ENCODE measurements at regions not wholly inside any gene's neighbourhood (a gene's known extent, or its start where the extent isn't known, plus 50 kb on each side); places are given as distances from the start of the nearest gene placed in this dataset.

DNA sequence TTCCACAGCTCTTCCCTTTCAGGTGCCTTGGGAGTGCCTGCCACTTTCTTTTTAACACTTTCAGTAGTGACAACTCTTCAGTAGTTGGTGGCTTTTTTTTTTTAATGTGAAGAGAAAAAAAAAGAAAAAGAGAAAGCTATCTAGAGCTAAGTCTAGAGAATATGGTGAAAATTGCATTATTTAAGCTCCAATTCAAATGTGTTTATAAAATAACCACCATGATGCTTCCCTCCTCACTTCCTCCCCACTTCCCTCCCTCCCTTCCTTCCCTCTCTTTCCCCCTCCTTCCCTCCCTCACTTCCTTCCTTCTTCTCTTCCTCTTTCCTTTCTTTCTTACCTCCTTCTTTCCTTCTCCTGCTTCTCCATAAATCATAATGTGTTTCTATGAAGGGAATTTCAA is 456.7 kb upstream of the ACTBL2 start:
- no peak overlapping the region for H3K4me3 ChIP-seq (ENCODE audit: low read length)
- BruUV-seq (replicated peaks), result no TSS peak
- no peaks in the 10 kb centered on the region for H3K27me3 ChIP-seq (ENCODE audit: low read length)
- H3F3A ChIP-seq (ENCODE audit: low read length, unreplicated experiment), result no peaks in the 10 kb centered on the region
- ChIA-PET CTCF (no interaction called here), POLR2A (ENCODE audit: unreplicated experiment) (no interaction called here)
- DNase-seq (no peak), ATAC-seq (no peak)
- no peaks in the 10 kb centered on the region for H3K79me2 ChIP-seq (ENCODE audit: low read length)
- intact Hi-C loops (cut with micrococcal nuclease), result no loop called here
- TF ChIP-seq EZH2 (IDR thresholded peaks at IDR 0.05; ENCODE audit: low read length, unreplicated experiment), result no peak
- no peak for TF ChIP-seq EZH2phosphoT487 (IDR thresholded peaks at IDR 0.05; ENCODE audit: borderline replicate concordance, low read length)
- TF ChIP-seq, protein P1, sequence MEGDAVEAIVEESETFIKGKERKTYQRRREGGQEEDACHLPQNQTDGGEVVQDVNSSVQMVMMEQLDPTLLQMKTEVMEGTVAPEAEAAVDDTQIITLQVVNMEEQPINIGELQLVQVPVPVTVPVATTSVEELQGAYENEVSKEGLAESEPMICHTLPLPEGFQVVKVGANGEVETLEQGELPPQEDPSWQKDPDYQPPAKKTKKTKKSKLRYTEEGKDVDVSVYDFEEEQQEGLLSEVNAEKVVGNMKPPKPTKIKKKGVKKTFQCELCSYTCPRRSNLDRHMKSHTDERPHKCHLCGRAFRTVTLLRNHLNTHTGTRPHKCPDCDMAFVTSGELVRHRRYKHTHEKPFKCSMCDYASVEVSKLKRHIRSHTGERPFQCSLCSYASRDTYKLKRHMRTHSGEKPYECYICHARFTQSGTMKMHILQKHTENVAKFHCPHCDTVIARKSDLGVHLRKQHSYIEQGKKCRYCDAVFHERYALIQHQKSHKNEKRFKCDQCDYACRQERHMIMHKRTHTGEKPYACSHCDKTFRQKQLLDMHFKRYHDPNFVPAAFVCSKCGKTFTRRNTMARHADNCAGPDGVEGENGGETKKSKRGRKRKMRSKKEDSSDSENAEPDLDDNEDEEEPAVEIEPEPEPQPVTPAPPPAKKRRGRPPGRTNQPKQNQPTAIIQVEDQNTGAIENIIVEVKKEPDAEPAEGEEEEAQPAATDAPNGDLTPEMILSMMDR (conservative IDR thresholded peaks at IDR 0.05; ENCODE audit: low read depth, low read length), result no peak
- H2AFZ ChIP-seq (ENCODE audit: low read length), result no peak overlapping the region
- H4K20me1 ChIP-seq (ENCODE audit: low read length), result no peaks in the 10 kb centered on the region
- H3K9me3 ChIP-seq (ENCODE audit: low read length), result no peaks in the 10 kb centered on the region
- no peaks in the 10 kb centered on the region for H3K36me3 ChIP-seq (ENCODE audit: low read depth, low read length)
- H3K9ac ChIP-seq (ENCODE audit: low read length), result no peak overlapping the region
- no peak overlapping the region for H3K27ac ChIP-seq (ENCODE audit: low read length)
- H3K4me1 ChIP-seq (ENCODE audit: insufficient read depth, low read length), result no peaks in the 10 kb centered on the region
- H3K4me2 ChIP-seq (ENCODE audit: low read length), result no peak overlapping the region
- H3K9me2 ChIP-seq (replicated peaks; ENCODE audit: low read length), result no peaks in the 10 kb centered on the region

DNA sequence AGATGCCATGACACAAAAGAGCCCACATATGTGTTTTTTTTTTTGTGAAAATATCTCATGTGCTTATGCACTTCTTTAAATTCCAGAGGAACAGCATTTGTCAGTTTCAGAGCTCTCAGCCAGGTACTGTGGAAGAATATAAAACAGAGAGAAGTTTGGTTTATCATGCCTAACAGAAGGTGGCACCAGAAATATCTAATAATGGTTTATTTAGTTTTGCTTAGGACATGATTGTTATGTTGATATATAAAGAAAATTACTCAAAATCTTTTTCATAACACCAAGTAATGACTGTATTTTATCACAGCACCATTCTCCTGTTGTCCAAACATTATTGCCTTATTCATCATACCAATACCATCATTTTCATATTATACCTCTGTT is 455.6 kb upstream of the ACTBL2 start:
- TF ChIP-seq EZH2phosphoT487 (IDR thresholded peaks at IDR 0.05; ENCODE audit: borderline replicate concordance, low read length) (no peak), EZH2 (IDR thresholded peaks at IDR 0.05; ENCODE audit: low read length, unreplicated experiment) (no peak)
- TF ChIP-seq, protein P1 (conservative IDR thresholded peaks at IDR 0.05; ENCODE audit: low read depth, low read length), result no peak
- BruUV-seq (replicated peaks), result no TSS peak
- H3K9me2 ChIP-seq (replicated peaks; ENCODE audit: low read length), result no peaks in the 10 kb centered on the region
- CTCF ChIA-PET, result interaction anchor here (0.7 to 1.2 kb wide), 2 partner anchors 49 to 266 kb away, joined by 3 to 5 read pairs; no protein-coding TSS in a partner anchor
- DNase-seq (no peak), ATAC-seq (no peak)
- H3K9ac ChIP-seq (ENCODE audit: low read length), result no peak overlapping the region
- intact Hi-C loops (cut with micrococcal nuclease), result no loop called here
- no peaks in the 10 kb centered on the region for H4K20me1 ChIP-seq (ENCODE audit: low read length)
- H3K4me3 ChIP-seq (ENCODE audit: low read length), result no peak overlapping the region
- H3K4me2 ChIP-seq (ENCODE audit: low read length), result no peak overlapping the region
- no peaks in the 10 kb centered on the region for H3K36me3 ChIP-seq (ENCODE audit: low read depth, low read length)
- no peaks in the 10 kb centered on the region for H3K9me3 ChIP-seq (ENCODE audit: low read length)
- no peaks in the 10 kb centered on the region for H3K4me1 ChIP-seq (ENCODE audit: insufficient read depth, low read length)
- POLR2A ChIA-PET (ENCODE audit: unreplicated experiment), result no interaction called here
- no peaks in the 10 kb centered on the region for H3K79me2 ChIP-seq (ENCODE audit: low read length)
- no peaks in the 10 kb centered on the region for H3K27me3 ChIP-seq (ENCODE audit: low read length)
- H3K27ac ChIP-seq (ENCODE audit: low read length), result no peak overlapping the region
- no peak overlapping the region for H2AFZ ChIP-seq (ENCODE audit: low read length)
- H3F3A ChIP-seq (ENCODE audit: low read length, unreplicated experiment), result no peaks in the 10 kb centered on the region

DNA sequence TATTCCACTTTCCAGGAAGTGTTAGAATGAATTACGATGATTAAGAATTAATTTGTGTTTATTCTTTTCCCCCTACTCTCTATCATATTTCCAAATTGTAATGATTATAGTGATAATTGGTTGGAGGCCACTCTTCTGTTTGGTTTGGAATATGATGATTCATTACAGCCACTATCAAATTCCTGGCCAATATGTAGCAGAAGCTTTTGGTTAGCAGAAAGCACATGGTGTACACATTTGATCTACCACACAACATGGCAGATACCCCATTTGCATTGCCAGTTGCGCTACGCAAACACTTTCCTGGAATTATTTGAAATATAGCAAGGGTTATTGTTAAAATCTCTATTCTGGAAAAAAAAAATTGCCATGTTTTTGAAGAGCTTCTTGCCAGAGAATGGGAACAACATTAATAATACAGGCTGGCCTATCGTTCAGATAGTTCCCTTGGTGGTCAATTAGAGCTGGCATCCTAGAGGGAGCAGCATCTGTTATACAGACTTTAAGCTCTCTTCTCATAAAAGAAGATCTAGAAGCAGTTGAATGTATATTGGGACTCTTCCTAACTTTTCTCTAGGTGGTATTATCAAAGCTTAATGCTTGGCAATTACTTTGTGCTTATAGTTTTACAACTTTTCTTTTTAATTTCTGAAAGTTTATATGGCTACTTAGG is 455.0 kb upstream of the ACTBL2 start:
- no peaks in the 10 kb centered on the region for H3K9me3 ChIP-seq (ENCODE audit: low read length)
- intact Hi-C loops (cut with micrococcal nuclease), result no loop called here
- POLR2A ChIA-PET (ENCODE audit: unreplicated experiment), result no interaction called here
- no peak overlapping the region for H3K27ac ChIP-seq (ENCODE audit: low read length)
- no peak overlapping the region for H3K9ac ChIP-seq (ENCODE audit: low read length)
- no peak for TF ChIP-seq EZH2phosphoT487 (IDR thresholded peaks at IDR 0.05; ENCODE audit: borderline replicate concordance, low read length)
- TF ChIP-seq, protein P1 (conservative IDR thresholded peaks at IDR 0.05; ENCODE audit: low read depth, low read length), result no peak
- TF ChIP-seq EZH2 (IDR thresholded peaks at IDR 0.05; ENCODE audit: low read length, unreplicated experiment), result no peak
- BruUV-seq (replicated peaks), result no TSS peak
- H3K9me2 ChIP-seq (replicated peaks; ENCODE audit: low read length), result no peaks in the 10 kb centered on the region
- no peaks in the 10 kb centered on the region for H3K4me1 ChIP-seq (ENCODE audit: insufficient read depth, low read length)
- ATAC-seq (no peak), DNase-seq (no peak)
- no peaks in the 10 kb centered on the region for H3F3A ChIP-seq (ENCODE audit: low read length, unreplicated experiment)
- H3K27me3 ChIP-seq (ENCODE audit: low read length), result no peaks in the 10 kb centered on the region
- no peaks in the 10 kb centered on the region for H3K36me3 ChIP-seq (ENCODE audit: low read depth, low read length)
- H3K4me3 ChIP-seq (ENCODE audit: low read length), result no peak overlapping the region
- CTCF ChIA-PET, result interaction anchor here (1.2 kb wide), 1 partner anchor 267 kb away, joined by 5 read pairs; no protein-coding TSS in a partner anchor
- no peaks in the 10 kb centered on the region for H3K79me2 ChIP-seq (ENCODE audit: low read length)
- H3K4me2 ChIP-seq (ENCODE audit: low read length), result no peak overlapping the region
- H2AFZ ChIP-seq (ENCODE audit: low read length), result no peak overlapping the region
- H4K20me1 ChIP-seq (ENCODE audit: low read length), result no peaks in the 10 kb centered on the region

Measured in PC-3 (cell line).